ENCODE measurements at regions not wholly inside any gene's neighbourhood (a gene's known extent, or its start where the extent isn't known, plus 50 kb on each side); places are given as distances from the start of the nearest gene placed in this dataset.

GRCh38 chr7:109945820-109946518 is 1145.0 kb upstream of the LRRN3 start:
- TF ChIP-seq FOXM1 (IDR thresholded peaks at IDR 0.05; ENCODE audit: low read depth, low read length) (no peak), JUNB (IDR thresholded peaks at IDR 0.05) (no peak), MTA3 (IDR thresholded peaks at IDR 0.05; ENCODE audit: borderline replicate concordance, low read length) (no peak), BCL3 (IDR thresholded peaks at IDR 0.05; ENCODE audit: borderline replicate concordance, insufficient read depth, low read depth, low read length, poor library complexity, severe bottlenecking) (no peak)
